ENCODE measurements at regions not wholly inside any gene's neighbourhood (a gene's known extent, or its start where the extent isn't known, plus 50 kb on each side); places are given as distances from the start of the nearest gene placed in this dataset.
A peak's percentile ranks its signal among the peaks of the same experiment; 100 is the strongest.

- no peak for FAIRE-seq
- TF ChIP-seq POLR2AphosphoS5 (IDR thresholded peaks at IDR 0.05; ENCODE audit: low read depth, low read length): no peak
- TF ChIP-seq POU2F2 (IDR thresholded peaks at IDR 0.05; ENCODE audit: low read depth, low read length): no peak
- TF ChIP-seq POLR2A (IDR thresholded peaks at IDR 0.05; ENCODE audit: low read depth, low read length): no peak
- no peak for TF ChIP-seq SPI1 (IDR thresholded peaks at IDR 0.05; ENCODE audit: low read depth, low read length)
- no peak for TF ChIP-seq TAF1 (IDR thresholded peaks at IDR 0.05; ENCODE audit: low read depth, low read length)
- no peak for TF ChIP-seq PAX5 (IDR thresholded peaks at IDR 0.05; ENCODE audit: insufficient read depth, low read length, severe bottlenecking)
- no peak for DNase-seq (ENCODE audit: insufficient read length, low spot score)
These were observed 145.6 kb downstream of the ATP23 start for GRCh38 chr12:58086930-58087329.

- FAIRE-seq (no peak), DNase-seq (ENCODE audit: insufficient read length, low spot score) (no peak)
- no peak for TF ChIP-seq POLR2AphosphoS5 (IDR thresholded peaks at IDR 0.05; ENCODE audit: low read depth, low read length)
- TF ChIP-seq POU2F2 (IDR thresholded peaks at IDR 0.05; ENCODE audit: low read depth, low read length): no peak
- TF ChIP-seq SPI1 (IDR thresholded peaks at IDR 0.05; ENCODE audit: low read depth, low read length): no peak
- TF ChIP-seq TAF1 (IDR thresholded peaks at IDR 0.05; ENCODE audit: low read depth, low read length): no peak
- no peak for TF ChIP-seq PAX5 (IDR thresholded peaks at IDR 0.05; ENCODE audit: insufficient read depth, low read length, severe bottlenecking)
- no peak for TF ChIP-seq POLR2A (IDR thresholded peaks at IDR 0.05; ENCODE audit: low read depth, low read length)
These were observed 146.2 kb downstream of the ATP23 start for GRCh38 chr12:58087423-58088127.

- DNase-seq (ENCODE audit: insufficient read length, low spot score): no peak
- no peak for TF ChIP-seq SPI1 (IDR thresholded peaks at IDR 0.05; ENCODE audit: low read depth, low read length)
- no peak for TF ChIP-seq POLR2A (IDR thresholded peaks at IDR 0.05; ENCODE audit: low read depth, low read length)
- FAIRE-seq: no peak
These were observed 148.2 kb downstream of the ATP23 start for GRCh38 chr12:58089588-58089987.

GRCh38 chr12:58090685-58091084 lies 149.3 kb downstream of the ATP23 start:
- FAIRE-seq: no peak
- TF ChIP-seq TAF1 (IDR thresholded peaks at IDR 0.05; ENCODE audit: low read depth, low read length): no peak
- TF ChIP-seq POU2F2 (IDR thresholded peaks at IDR 0.05; ENCODE audit: low read depth, low read length): no peak
- DNase-seq (ENCODE audit: insufficient read length, low spot score): no peak

GRCh38 chr12:58095002-58095401 lies 153.6 kb downstream of the ATP23 start:
- TF ChIP-seq SPI1 (IDR thresholded peaks at IDR 0.05; ENCODE audit: low read depth, low read length) (peak; percentile 93), POU2F2 (IDR thresholded peaks at IDR 0.05; ENCODE audit: low read depth, low read length) (no peak)
- DNase-seq (ENCODE audit: insufficient read length, low spot score) (peak; percentile 15), FAIRE-seq (no peak)

- FAIRE-seq (no peak), DNase-seq (ENCODE audit: insufficient read length, low spot score) (no peak)
- no peak for TF ChIP-seq POLR2A (IDR thresholded peaks at IDR 0.05; ENCODE audit: low read depth, low read length)
- TF ChIP-seq SPI1 (IDR thresholded peaks at IDR 0.05; ENCODE audit: low read depth, low read length): no peak
- no peak for TF ChIP-seq POLR2AphosphoS5 (IDR thresholded peaks at IDR 0.05; ENCODE audit: low read depth, low read length)
These were observed 156.4 kb downstream of the ATP23 start for GRCh38 chr12:58097741-58098140.

GRCh38 chr12:58099476-58099875 lies 158.1 kb downstream of the ATP23 start:
- TF ChIP-seq POLR2A (IDR thresholded peaks at IDR 0.05; ENCODE audit: low read depth, low read length): no peak
- TF ChIP-seq TAF1 (IDR thresholded peaks at IDR 0.05; ENCODE audit: low read depth, low read length): no peak
- TF ChIP-seq POU2F2 (IDR thresholded peaks at IDR 0.05; ENCODE audit: low read depth, low read length): no peak
- no peak for TF ChIP-seq PAX5 (IDR thresholded peaks at IDR 0.05; ENCODE audit: insufficient read depth, low read length, severe bottlenecking)
- no peak for TF ChIP-seq SPI1 (IDR thresholded peaks at IDR 0.05; ENCODE audit: low read depth, low read length)
- TF ChIP-seq POLR2AphosphoS5 (IDR thresholded peaks at IDR 0.05; ENCODE audit: low read depth, low read length): no peak
- no peak for DNase-seq (ENCODE audit: insufficient read length, low spot score)
- FAIRE-seq: no peak

- FAIRE-seq: no peak
- no peak for DNase-seq (ENCODE audit: insufficient read length, low spot score)
- TF ChIP-seq POLR2AphosphoS5 (IDR thresholded peaks at IDR 0.05; ENCODE audit: low read depth, low read length): no peak
- TF ChIP-seq PAX5 (IDR thresholded peaks at IDR 0.05; ENCODE audit: insufficient read depth, low read length, severe bottlenecking): no peak
- TF ChIP-seq POLR2A (IDR thresholded peaks at IDR 0.05; ENCODE audit: low read depth, low read length): no peak
- TF ChIP-seq TAF1 (IDR thresholded peaks at IDR 0.05; ENCODE audit: low read depth, low read length): no peak
- TF ChIP-seq SPI1 (IDR thresholded peaks at IDR 0.05; ENCODE audit: low read depth, low read length): no peak
- no peak for TF ChIP-seq POU2F2 (IDR thresholded peaks at IDR 0.05; ENCODE audit: low read depth, low read length)
These were observed 163.0 kb downstream of the ATP23 start for GRCh38 chr12:58104351-58104755.

- DNase-seq (ENCODE audit: insufficient read length, low spot score) (no peak), FAIRE-seq (no peak)
- TF ChIP-seq TAF1 (IDR thresholded peaks at IDR 0.05; ENCODE audit: low read depth, low read length): no peak
- TF ChIP-seq POLR2AphosphoS5 (IDR thresholded peaks at IDR 0.05; ENCODE audit: low read depth, low read length): no peak
- TF ChIP-seq POLR2A (IDR thresholded peaks at IDR 0.05; ENCODE audit: low read depth, low read length): no peak
- TF ChIP-seq POU2F2 (IDR thresholded peaks at IDR 0.05; ENCODE audit: low read depth, low read length): no peak
- TF ChIP-seq SPI1 (IDR thresholded peaks at IDR 0.05; ENCODE audit: low read depth, low read length): no peak
- TF ChIP-seq PAX5 (IDR thresholded peaks at IDR 0.05; ENCODE audit: insufficient read depth, low read length, severe bottlenecking): no peak
These were observed 164.1 kb downstream of the ATP23 start for GRCh38 chr12:58105225-58106119.

GRCh38 chr12:58106195-58106594 lies 164.8 kb downstream of the ATP23 start:
- FAIRE-seq: no peak
- DNase-seq (ENCODE audit: insufficient read length, low spot score): no peak
- no peak for TF ChIP-seq POU2F2 (IDR thresholded peaks at IDR 0.05; ENCODE audit: low read depth, low read length)
- TF ChIP-seq SPI1 (IDR thresholded peaks at IDR 0.05; ENCODE audit: low read depth, low read length): no peak
- TF ChIP-seq PAX5 (IDR thresholded peaks at IDR 0.05; ENCODE audit: insufficient read depth, low read length, severe bottlenecking): no peak
- TF ChIP-seq POLR2A (IDR thresholded peaks at IDR 0.05; ENCODE audit: low read depth, low read length): no peak
- no peak for TF ChIP-seq TAF1 (IDR thresholded peaks at IDR 0.05; ENCODE audit: low read depth, low read length)
- TF ChIP-seq POLR2AphosphoS5 (IDR thresholded peaks at IDR 0.05; ENCODE audit: low read depth, low read length): no peak
